ENCODE measurements at regions not wholly inside any gene's neighbourhood (a gene's known extent, or its start where the extent isn't known, plus 50 kb on each side); places are given as distances from the start of the nearest gene placed in this dataset.

DNA sequence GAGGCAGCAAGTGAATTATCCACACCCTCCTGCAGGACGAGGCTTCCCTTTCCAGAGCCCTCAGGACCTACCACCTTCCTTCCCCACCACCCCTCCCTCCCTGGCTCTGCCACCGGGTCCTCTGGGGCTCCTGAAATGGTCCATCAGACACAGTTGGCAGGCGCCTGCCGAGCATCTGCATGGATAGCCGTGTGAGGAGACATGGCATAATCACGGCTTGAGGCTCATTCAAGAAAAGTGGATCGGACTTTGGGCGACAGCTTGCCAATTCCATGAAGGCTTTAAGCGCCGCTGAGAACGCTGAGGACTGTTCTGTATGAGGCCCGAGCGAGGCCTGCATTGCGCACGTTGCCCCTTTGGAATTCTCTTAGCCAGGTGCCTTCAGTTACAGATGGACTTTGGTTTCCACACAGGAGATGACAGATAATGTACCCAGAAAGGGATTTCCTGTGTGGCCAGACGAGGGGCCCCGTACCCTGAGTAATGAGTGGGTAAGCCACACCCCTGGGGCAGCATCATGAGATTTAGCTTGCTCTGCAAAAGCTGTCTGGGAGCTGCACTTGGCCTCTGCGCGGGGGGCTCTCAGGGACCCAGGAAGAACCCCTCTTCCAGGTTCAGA is 179.8 kb downstream of the OLFM1 start (continued):
- TF ChIP-seq, protein P1, sequence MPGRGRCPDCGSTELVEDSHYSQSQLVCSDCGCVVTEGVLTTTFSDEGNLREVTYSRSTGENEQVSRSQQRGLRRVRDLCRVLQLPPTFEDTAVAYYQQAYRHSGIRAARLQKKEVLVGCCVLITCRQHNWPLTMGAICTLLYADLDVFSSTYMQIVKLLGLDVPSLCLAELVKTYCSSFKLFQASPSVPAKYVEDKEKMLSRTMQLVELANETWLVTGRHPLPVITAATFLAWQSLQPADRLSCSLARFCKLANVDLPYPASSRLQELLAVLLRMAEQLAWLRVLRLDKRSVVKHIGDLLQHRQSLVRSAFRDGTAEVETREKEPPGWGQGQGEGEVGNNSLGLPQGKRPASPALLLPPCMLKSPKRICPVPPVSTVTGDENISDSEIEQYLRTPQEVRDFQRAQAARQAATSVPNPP (IDR thresholded peaks at IDR 0.05; ENCODE audit: borderline replicate concordance, insufficient read depth, insufficient read length): no peak
- no peak for TF ChIP-seq ELF2 (CRISPR knock-in tag; IDR thresholded peaks at IDR 0.05)
- no peak for TF ChIP-seq SIN3A (IDR thresholded peaks at IDR 0.05; ENCODE audit: borderline replicate concordance in 2 of 2, control insufficient read depth in 1 of 2, low read depth in 2 of 2, low read length in 2 of 2)
- TF ChIP-seq ZSCAN32 (CRISPR knock-in tag; IDR thresholded peaks at IDR 0.05): no peak

DNA sequence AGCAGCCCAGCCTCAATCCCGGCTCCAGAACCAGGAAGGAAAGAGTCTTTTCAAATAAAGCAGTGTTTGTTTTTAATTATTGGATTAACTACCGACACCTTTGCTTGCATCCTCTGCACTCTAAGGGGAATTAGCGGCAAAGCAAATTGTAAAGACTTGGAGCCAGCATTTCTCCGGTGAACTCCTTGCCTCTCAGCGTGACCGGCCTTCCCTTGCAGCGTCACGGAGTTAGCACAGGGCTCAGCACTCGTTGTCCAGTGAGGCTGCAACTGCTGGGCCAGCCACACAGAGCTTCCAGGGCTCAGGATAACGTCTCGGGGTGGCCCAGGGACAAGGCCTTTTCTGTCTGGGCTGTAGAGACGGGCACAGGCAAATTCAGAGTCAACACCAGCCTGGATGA is 180.6 kb downstream of the OLFM1 start:
- H3K36me3 ChIP-seq (ENCODE audit: control insufficient read depth, insufficient read depth, low read length): no peaks in the 10 kb centered on the region
- ChIA-PET CTCF (ENCODE audit: low intra/inter-chr PET ratio) (no interaction called here), POLR2A (interaction anchor here (1.0 kb wide), 1 partner anchor 11 kb away, joined by 3 read pairs; no protein-coding TSS in a partner anchor)
- in situ Hi-C loops (cut with MboI): no loop called here
- BruUV-seq (replicated peaks): no TSS peak
- no peaks in the 10 kb centered on the region; a peak in 1 of 5 replicates for H3K4me1 ChIP-seq (replicated peaks in 1 of 2; ENCODE audit: control insufficient read depth in 2 of 2, insufficient read depth in 2 of 2, low read length in 2 of 2)
- FAIRE-seq: no peak
- no peaks in the 10 kb centered on the region for H3K9me1 ChIP-seq (ENCODE audit: control insufficient read depth, insufficient read depth, low read length)
- H3K27ac ChIP-seq (ENCODE audit: extremely low read depth, low read depth, low read length): no peak overlapping the region
- peaks cover 10 to 59% of the 10 kb centered on the region in 2 experiments; a peak in 4 of 5 replicates for H3K27me3 ChIP-seq (ENCODE audit: control insufficient read depth in 2 of 2, insufficient read depth in 2 of 2, low read length in 2 of 2)
- H2AFZ ChIP-seq (ENCODE audit: low read depth, low read length): no peak overlapping the region
- H3K4me2 ChIP-seq (ENCODE audit: insufficient read depth, low read length): no peak overlapping the region
- no peak for ATAC-seq
- no peaks in the 10 kb centered on the region for H3K9me3 ChIP-seq (replicated peaks; ENCODE audit: control insufficient read depth, insufficient read depth, low read depth, low read length)
- WGBS (ENCODE audit: insufficient coverage, low coverage, missing lambda C conversion rate): 0% methylated on average over 12 of the region's 12 CpGs
- intact Hi-C loops (cut with micrococcal nuclease): no loop called here
- H4K20me1 ChIP-seq (replicated peaks; ENCODE audit: control insufficient read depth, insufficient read depth, low read length): 0 out of 2 replicates have a peak, but pooled peaks cover 4% of the 10 kb centered on the region
- DNase-seq (ENCODE audit: extremely low read depth in 1 of 4, low spot score in 3 of 4): no peak
- H3K9ac ChIP-seq (ENCODE audit: insufficient read depth in 1 of 2, low read depth in 2 of 2, low read length in 2 of 2): no peak overlapping the region
- no peaks in the 10 kb centered on the region for H3K79me2 ChIP-seq (ENCODE audit: control insufficient read depth, insufficient read depth, low read length)
- no peak overlapping the region for H3K4me3 ChIP-seq
- TF ChIP-seq, protein P2, sequence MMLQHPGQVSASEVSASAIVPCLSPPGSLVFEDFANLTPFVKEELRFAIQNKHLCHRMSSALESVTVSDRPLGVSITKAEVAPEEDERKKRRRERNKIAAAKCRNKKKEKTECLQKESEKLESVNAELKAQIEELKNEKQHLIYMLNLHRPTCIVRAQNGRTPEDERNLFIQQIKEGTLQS (IDR thresholded peaks at IDR 0.05): no peak
- TF ChIP-seq, protein P2 (CRISPR knock-in tag; conservative IDR thresholded peaks at IDR 0.05): no peak
- TF ChIP-seq HNRNPUL1 (IDR thresholded peaks at IDR 0.05; ENCODE audit: low read length): no peak
- no peak for TF ChIP-seq IRF2 (CRISPR knock-in tag; IDR thresholded peaks at IDR 0.05)
- TF ChIP-seq, protein P3, sequence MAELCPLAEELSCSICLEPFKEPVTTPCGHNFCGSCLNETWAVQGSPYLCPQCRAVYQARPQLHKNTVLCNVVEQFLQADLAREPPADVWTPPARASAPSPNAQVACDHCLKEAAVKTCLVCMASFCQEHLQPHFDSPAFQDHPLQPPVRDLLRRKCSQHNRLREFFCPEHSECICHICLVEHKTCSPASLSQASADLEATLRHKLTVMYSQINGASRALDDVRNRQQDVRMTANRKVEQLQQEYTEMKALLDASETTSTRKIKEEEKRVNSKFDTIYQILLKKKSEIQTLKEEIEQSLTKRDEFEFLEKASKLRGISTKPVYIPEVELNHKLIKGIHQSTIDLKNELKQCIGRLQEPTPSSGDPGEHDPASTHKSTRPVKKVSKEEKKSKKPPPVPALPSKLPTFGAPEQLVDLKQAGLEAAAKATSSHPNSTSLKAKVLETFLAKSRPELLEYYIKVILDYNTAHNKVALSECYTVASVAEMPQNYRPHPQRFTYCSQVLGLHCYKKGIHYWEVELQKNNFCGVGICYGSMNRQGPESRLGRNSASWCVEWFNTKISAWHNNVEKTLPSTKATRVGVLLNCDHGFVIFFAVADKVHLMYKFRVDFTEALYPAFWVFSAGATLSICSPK (IDR thresholded peaks at IDR 0.05; ENCODE audit: borderline replicate concordance): no peak
- TF ChIP-seq HDAC1 (IDR thresholded peaks at IDR 0.05): no peak
- TF ChIP-seq PHTF2 (CRISPR knock-in tag; IDR thresholded peaks at IDR 0.05): no peak
- TF ChIP-seq, protein P4, sequence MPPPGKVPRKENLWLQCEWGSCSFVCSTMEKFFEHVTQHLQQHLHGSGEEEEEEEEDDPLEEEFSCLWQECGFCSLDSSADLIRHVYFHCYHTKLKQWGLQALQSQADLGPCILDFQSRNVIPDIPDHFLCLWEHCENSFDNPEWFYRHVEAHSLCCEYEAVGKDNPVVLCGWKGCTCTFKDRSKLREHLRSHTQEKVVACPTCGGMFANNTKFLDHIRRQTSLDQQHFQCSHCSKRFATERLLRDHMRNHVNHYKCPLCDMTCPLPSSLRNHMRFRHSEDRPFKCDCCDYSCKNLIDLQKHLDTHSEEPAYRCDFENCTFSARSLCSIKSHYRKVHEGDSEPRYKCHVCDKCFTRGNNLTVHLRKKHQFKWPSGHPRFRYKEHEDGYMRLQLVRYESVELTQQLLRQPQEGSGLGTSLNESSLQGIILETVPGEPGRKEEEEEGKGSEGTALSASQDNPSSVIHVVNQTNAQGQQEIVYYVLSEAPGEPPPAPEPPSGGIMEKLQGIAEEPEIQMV (tag; conservative IDR thresholded peaks at IDR 0.05; ENCODE audit: low read depth): no peak
- TF ChIP-seq, protein P5, sequence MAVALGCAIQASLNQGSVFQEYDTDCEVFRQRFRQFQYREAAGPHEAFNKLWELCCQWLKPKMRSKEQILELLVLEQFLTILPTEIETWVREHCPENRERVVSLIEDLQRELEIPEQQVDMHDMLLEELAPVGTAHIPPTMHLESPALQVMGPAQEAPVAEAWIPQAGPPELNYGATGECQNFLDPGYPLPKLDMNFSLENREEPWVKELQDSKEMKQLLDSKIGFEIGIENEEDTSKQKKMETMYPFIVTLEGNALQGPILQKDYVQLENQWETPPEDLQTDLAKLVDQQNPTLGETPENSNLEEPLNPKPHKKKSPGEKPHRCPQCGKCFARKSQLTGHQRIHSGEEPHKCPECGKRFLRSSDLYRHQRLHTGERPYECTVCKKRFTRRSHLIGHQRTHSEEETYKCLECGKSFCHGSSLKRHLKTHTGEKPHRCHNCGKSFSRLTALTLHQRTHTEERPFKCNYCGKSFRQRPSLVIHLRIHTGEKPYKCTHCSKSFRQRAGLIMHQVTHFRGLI (CRISPR knock-in tag; IDR thresholded peaks at IDR 0.05): no peak
- TF ChIP-seq ZNF695 (CRISPR knock-in tag; IDR thresholded peaks at IDR 0.05): no peak

Measured in K562 (cell line).